ENCODE measurements at regions not wholly inside any gene's neighbourhood (a gene's known extent, or its start where the extent isn't known, plus 50 kb on each side); places are given as distances from the start of the nearest gene placed in this dataset.

- no peaks in the 10 kb centered on the region for H3K4me1 Mint-ChIP-seq (ENCODE audit: unreplicated experiment)
- H3K27me3 Mint-ChIP-seq (ENCODE audit: unreplicated experiment): peaks cover 66% of the 10 kb centered on the region
- H3K9me3 Mint-ChIP-seq (ENCODE audit: unreplicated experiment): no peaks in the 10 kb centered on the region
- H3K36me3 Mint-ChIP-seq (ENCODE audit: unreplicated experiment): no peaks in the 10 kb centered on the region
- no peak for DNase-seq (ENCODE audit: extremely low spot score, unreplicated experiment)
- TF ChIP-seq CTCF (IDR thresholded peaks at IDR 0.05): no peak
- no peak overlapping the region for H3K27ac Mint-ChIP-seq (ENCODE audit: unreplicated experiment)
- H3K4me3 Mint-ChIP-seq (ENCODE audit: unreplicated experiment): no peak overlapping the region
These were observed 175.9 kb upstream of the NXPH2 start for GRCh38 chr2:138956116-138956515.

- no peak for TF ChIP-seq CTCF (IDR thresholded peaks at IDR 0.05)
- Mint-ChIP-seq H3K4me1 (ENCODE audit: unreplicated experiment) (peaks cover 23% of the 10 kb centered on the region), H3K27ac (ENCODE audit: unreplicated experiment) (no peak overlapping the region), H3K4me3 (ENCODE audit: unreplicated experiment) (no peak overlapping the region), H3K27me3 (ENCODE audit: unreplicated experiment) (peaks cover 48% of the 10 kb centered on the region), H3K9me3 (ENCODE audit: unreplicated experiment) (no peaks in the 10 kb centered on the region), H3K36me3 (ENCODE audit: unreplicated experiment) (no peaks in the 10 kb centered on the region)
- no peak for DNase-seq (ENCODE audit: extremely low spot score, unreplicated experiment)
These were observed 170.3 kb upstream of the NXPH2 start for GRCh38 chr2:138950486-138950885.

- H3K4me1 Mint-ChIP-seq (ENCODE audit: unreplicated experiment): peaks cover 23% of the 10 kb centered on the region
- no peak for TF ChIP-seq CTCF (IDR thresholded peaks at IDR 0.05)
- no peaks in the 10 kb centered on the region for H3K9me3 Mint-ChIP-seq (ENCODE audit: unreplicated experiment)
- H3K27me3 Mint-ChIP-seq (ENCODE audit: unreplicated experiment): peaks cover 53% of the 10 kb centered on the region
- H3K36me3 Mint-ChIP-seq (ENCODE audit: unreplicated experiment): no peaks in the 10 kb centered on the region
- no peak for DNase-seq (ENCODE audit: extremely low spot score, unreplicated experiment)
- H3K27ac Mint-ChIP-seq (ENCODE audit: unreplicated experiment): no peak overlapping the region
- H3K4me3 Mint-ChIP-seq (ENCODE audit: unreplicated experiment): no peak overlapping the region
These were observed 169.3 kb upstream of the NXPH2 start for GRCh38 chr2:138949517-138949916.

- Mint-ChIP-seq H3K36me3 (ENCODE audit: unreplicated experiment) (no peaks in the 10 kb centered on the region), H3K9me3 (ENCODE audit: unreplicated experiment) (no peaks in the 10 kb centered on the region), H3K27ac (ENCODE audit: unreplicated experiment) (peak overlapping the region; percentile 38), H3K4me1 (ENCODE audit: unreplicated experiment) (peaks cover 23% of the 10 kb centered on the region), H3K4me3 (ENCODE audit: unreplicated experiment) (no peak overlapping the region), H3K27me3 (ENCODE audit: unreplicated experiment) (peaks cover 53% of the 10 kb centered on the region)
- no peak for TF ChIP-seq CTCF (IDR thresholded peaks at IDR 0.05)
- DNase-seq (ENCODE audit: extremely low spot score, unreplicated experiment): no peak
These were observed 167.9 kb upstream of the NXPH2 start for GRCh38 chr2:138948070-138948539.

- no peak for TF ChIP-seq CTCF (IDR thresholded peaks at IDR 0.05)
- Mint-ChIP-seq H3K9me3 (ENCODE audit: unreplicated experiment) (peaks cover 18% of the 10 kb centered on the region), H3K27me3 (ENCODE audit: unreplicated experiment) (peaks cover 61% of the 10 kb centered on the region)
These were observed 163.3 kb upstream of the NXPH2 start for GRCh38 chr2:138943470-138943869.

More at GRCh38 chr2:138943470-138943869, 163.3 kb upstream of the NXPH2 start:
- H3K36me3 Mint-ChIP-seq (ENCODE audit: unreplicated experiment): peaks cover 4% of the 10 kb centered on the region
- peaks cover 10% of the 10 kb centered on the region for H3K4me1 Mint-ChIP-seq (ENCODE audit: unreplicated experiment)
- DNase-seq (ENCODE audit: extremely low spot score, unreplicated experiment): no peak
- H3K27ac Mint-ChIP-seq (ENCODE audit: unreplicated experiment): no peak overlapping the region
- no peak overlapping the region for H3K4me3 Mint-ChIP-seq (ENCODE audit: unreplicated experiment)
